ENCODE measurements at regions not wholly inside any gene's neighbourhood (a gene's known extent, or its start where the extent isn't known, plus 50 kb on each side); places are given as distances from the start of the nearest gene placed in this dataset.

GRCh38 chr13:22625691-22626090, 555.1 kb upstream of the SGCG start:
- TF ChIP-seq POLR2AphosphoS5 (IDR thresholded peaks at IDR 0.05; ENCODE audit: low read depth): no peak
- no peak for TF ChIP-seq CTCF (conservative IDR thresholded peaks at IDR 0.05; ENCODE audit: low read depth in 2 of 2)
- no peak for TF ChIP-seq EZH2phosphoT487 (IDR thresholded peaks at IDR 0.05; ENCODE audit: unreplicated experiment)
- TF ChIP-seq REST (IDR thresholded peaks at IDR 0.05; ENCODE audit: unreplicated experiment): no peak
- no peak for TF ChIP-seq EZH2 (IDR thresholded peaks at IDR 0.05; ENCODE audit: low read depth, unreplicated experiment)
- TF ChIP-seq NANOG (IDR thresholded peaks at IDR 0.05; ENCODE audit: borderline replicate concordance): no peak
- no peak for TF ChIP-seq CREB1 (CRISPR knock-in tag; IDR thresholded peaks at IDR 0.05; ENCODE audit: low read depth)
- TF ChIP-seq JUNB (IDR thresholded peaks at IDR 0.05; ENCODE audit: unreplicated experiment): no peak
- TF ChIP-seq ZNF331 (CRISPR knock-in tag; IDR thresholded peaks at IDR 0.05; ENCODE audit: low read depth): no peak
- TF ChIP-seq STAT1 (IDR thresholded peaks at IDR 0.05; ENCODE audit: unreplicated experiment): no peak
- TF ChIP-seq, protein P1, sequence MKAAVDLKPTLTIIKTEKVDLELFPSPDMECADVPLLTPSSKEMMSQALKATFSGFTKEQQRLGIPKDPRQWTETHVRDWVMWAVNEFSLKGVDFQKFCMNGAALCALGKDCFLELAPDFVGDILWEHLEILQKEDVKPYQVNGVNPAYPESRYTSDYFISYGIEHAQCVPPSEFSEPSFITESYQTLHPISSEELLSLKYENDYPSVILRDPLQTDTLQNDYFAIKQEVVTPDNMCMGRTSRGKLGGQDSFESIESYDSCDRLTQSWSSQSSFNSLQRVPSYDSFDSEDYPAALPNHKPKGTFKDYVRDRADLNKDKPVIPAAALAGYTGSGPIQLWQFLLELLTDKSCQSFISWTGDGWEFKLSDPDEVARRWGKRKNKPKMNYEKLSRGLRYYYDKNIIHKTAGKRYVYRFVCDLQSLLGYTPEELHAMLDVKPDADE (IDR thresholded peaks at IDR 0.05): no peak
- no peak for TF ChIP-seq ZNF114 (CRISPR knock-in tag; IDR thresholded peaks at IDR 0.05)
- no peak for TF ChIP-seq ZNF462 (CRISPR knock-in tag; IDR thresholded peaks at IDR 0.05)

Measured in GM23338 (cell line).